DMS79 treated with DMSO at 0.1 percent for 48 hours (cell line): ENCODE measurements at regions not wholly inside any gene's neighbourhood (a gene's known extent, or its start where the extent isn't known, plus 50 kb on each side); places are given as distances from the start of the nearest gene placed in this dataset.
"Not testable (repeated sequence)": the region's sequence is repeated elsewhere in the genome, so short reads cannot be mapped to it uniquely, and the experiment has no call there.

ENCODE experiments used
- DNase-seq: peaks from one replicate; lab custom pipeline; 2025; lab: John Stamatoyannopoulos, UW

- no peak for DNase-seq
Measured at GRCh38 chr15:38073178-38073946, 138.9 kb downstream of the TMCO5A start.

- no peak for DNase-seq
Measured at GRCh38 chr15:38074029-38074428, 139.6 kb downstream of the TMCO5A start.

- DNase-seq, result no peak
Measured at GRCh38 chr15:38075466-38075865, 141.0 kb downstream of the TMCO5A start.

DNA sequence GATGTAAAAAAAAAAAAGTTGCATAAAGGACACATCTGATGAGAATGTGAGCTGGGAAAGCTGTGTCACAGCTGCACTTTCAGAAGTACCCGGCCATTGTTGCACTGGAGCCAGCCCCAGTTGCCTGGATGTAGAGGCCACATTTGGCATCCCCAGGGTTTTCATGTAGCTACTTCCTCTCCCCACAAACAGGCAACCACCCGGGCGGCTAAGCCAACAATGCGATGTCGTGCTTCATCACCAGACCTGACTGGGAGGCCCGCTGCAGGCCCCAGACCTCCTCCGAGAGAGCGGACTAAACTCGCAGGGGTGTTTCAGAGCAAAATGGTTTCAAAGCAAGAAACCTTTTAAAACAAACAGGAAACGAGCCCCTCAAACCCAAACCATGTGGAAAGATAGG, 142.3 kb downstream of the TMCO5A start:
- no peak for DNase-seq

DNA sequence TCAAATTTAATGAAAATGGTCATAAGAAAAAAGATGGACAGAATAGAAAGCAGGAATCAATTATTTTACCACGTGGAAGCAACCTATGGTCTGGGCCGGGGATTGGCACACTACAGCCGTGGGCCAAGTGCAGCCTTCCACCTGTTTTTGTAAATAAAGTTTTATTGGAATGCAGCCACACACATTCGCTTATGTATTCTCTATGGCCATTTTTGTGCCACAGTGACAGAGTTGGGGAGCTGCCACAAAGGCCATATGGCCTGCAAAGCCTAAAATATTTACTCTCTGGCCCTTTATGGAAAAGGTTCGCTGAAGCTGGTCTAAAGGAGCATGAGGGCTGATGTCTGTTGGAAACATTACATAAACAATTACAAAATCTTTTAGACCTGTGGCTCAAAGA, 144.8 kb downstream of the TMCO5A start:
- DNase-seq, result no peak

DNA sequence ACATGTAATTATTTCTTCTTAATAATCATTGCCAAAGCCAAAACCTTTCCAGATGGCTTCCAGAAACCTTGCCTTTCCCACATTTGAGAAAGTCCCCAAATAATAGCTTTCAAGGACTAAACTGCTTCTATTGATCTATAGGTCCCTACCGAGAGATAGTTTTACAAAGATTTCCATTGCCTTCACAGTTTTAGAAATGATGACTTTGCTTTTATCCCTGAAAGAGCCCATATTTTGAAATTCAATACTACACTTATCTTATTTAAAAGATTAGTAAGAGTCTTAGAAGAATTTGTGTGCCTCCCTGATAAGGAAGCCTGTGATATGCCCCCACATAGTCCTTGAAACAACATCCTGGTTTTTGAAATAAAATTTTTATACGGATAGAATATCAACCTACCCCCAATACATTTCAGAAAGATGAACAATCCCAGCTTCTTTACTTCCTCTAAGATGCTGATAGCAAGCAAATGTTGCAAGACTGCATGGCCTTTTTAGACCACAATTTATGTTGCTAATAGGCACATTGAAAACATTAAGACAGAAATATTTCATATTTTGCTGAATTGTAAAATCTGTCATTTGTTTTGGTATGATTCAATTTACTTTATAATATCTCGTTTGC, 146.3 kb downstream of the TMCO5A start:
- DNase-seq, result no peak

DNA sequence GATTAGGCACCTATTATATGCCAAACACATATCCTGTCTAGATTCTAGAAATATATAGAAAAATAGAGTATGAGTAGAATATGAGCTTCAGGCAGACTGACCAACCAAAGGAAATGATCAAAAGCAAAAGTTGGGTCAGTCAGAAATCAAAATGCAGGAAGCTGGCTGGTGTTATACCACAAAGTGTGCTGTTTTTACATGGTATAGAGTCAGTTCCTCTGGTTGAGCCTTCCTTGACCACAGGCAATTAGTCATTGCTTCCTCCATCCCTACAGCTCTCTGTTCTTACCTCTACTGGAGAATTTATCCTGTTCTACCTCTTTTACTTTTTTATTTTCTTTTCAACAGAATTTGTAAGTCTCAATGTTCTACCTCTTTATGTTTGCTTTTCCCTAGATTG, 149.8 kb downstream of the TMCO5A start:
- no peak for DNase-seq

- DNase-seq, result no peak
Measured at GRCh38 chr15:38085114-38085513, 150.7 kb downstream of the TMCO5A start.

GRCh38 chr15:38085931-38086568, 151.6 kb downstream of the TMCO5A start:
- DNase-seq, result no peak

DNA sequence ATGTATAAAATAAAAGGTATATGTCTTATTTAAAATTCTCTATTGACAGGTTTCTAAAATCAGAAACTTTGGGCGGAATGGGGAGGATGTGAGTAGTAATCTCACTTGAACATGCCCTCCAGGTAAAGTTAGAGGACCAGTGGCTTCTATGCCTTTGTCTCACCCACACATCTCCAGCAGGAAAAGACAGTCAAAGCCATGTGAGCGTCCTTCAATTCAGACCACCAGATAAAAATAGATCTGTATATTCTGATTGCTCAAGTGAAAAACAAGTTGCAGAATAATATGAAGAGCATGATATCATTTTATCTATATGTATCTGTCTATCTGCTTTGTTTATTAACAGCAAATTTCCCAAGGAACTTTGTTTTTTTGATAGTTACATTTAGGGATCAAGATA, 152.2 kb downstream of the TMCO5A start:
- no peak for DNase-seq

GRCh38 chr15:38088971-38089370, 154.5 kb downstream of the TMCO5A start:
- no peak for DNase-seq

DNA sequence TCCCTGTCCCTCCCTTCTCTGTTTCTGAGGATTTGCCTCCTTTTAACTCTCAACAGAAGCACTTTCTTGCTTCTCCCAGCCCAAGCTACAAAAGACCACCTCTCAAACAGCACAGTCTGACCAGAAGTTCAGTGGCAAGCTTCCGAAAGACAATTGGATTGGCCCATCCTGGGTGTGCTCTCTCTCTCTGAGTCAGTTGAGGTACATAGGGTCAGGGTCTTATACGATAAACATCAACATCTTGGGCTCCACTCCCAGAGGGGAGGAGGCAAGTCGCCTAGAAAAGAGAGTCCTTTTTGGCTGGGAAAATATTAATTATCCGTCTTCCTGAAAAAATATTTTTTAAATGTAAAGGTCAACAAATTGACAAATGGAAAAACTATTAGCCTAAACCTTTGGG, 155.8 kb downstream of the TMCO5A start:
- no peak for DNase-seq

GRCh38 chr15:38090678-38091077, 156.2 kb downstream of the TMCO5A start:
- DNase-seq, result no peak

GRCh38 chr15:38091078-38091645, 156.7 kb downstream of the TMCO5A start:
- no peak for DNase-seq

GRCh38 chr15:38093931-38094330, 158.7 kb upstream of the SPRED1 start:
- no peak for DNase-seq

GRCh38 chr15:38102972-38103371, 149.7 kb upstream of the SPRED1 start:
- no peak for DNase-seq

DNA sequence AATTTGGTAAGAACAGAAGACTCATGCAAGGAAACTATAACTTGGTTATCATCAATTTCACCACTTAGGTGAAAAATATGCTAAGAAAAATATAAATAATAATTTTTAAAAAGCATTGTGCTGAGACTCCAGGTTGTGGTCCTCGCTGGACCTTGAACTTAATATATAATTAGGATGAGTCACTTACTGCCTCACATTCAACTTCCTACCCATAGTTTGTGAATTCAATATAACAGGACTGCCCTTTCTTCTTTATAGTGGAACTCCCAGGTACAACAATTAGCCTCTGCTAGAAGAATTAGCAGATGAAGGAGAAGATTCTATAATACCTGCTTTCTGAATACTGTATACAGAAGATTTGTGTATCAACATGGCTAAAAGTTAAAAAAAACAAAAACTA, 149.1 kb upstream of the SPRED1 start:
- no peak for DNase-seq

DNA sequence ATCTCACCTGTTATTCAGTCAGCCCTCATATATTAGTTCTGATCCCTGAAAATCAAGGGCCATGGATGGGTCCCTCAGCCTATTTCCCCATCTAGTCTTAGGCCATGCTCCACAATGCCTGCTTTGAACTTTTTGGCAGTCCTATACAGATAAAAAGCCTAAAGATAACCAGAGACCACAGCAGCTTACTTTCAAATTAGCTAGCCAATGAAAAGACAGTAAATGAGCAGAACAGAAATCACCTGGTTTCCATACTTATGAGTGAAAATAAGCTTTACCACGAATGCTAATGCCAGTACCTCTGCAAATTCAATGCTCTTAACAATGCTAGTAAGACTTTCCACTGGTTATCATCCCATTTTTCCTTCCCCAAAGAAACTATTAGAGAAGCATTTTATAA, 141.6 kb upstream of the SPRED1 start:
- no peak for DNase-seq

GRCh38 chr15:38112406-38112805, 140.2 kb upstream of the SPRED1 start:
- DNase-seq, result no peak

GRCh38 chr15:38115121-38115520, 137.5 kb upstream of the SPRED1 start:
- DNase-seq, result no peak

DNA sequence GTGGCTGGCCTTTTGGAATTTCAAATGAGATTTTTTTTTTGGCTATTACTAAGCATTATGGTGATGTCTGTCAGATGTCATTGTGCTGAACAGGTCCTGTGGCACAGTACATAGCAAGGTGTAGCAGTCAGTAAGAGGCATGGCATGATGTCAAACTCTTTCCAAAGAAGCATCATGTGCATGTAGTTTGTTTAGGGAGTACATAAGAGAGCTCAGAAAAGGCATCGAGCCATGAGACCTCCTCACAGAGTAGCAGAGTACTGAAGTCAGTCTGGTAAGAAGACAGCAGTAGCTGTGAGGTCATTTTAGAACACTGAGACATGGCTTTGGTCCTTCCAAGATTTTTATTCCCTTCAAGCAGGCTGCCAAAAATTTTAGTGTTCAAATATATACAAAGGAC, 134.9 kb upstream of the SPRED1 start:
- no peak for DNase-seq

GRCh38 chr15:38119865-38120264, 132.8 kb upstream of the SPRED1 start:
- DNase-seq, result not testable (repeated sequence)

GRCh38 chr15:38127306-38127771, 125.3 kb upstream of the SPRED1 start:
- DNase-seq, result no peak
